A549 (cell line): ENCODE measurements at regions not wholly inside any gene's neighbourhood (a gene's known extent, or its start where the extent isn't known, plus 50 kb on each side); places are given as distances from the start of the nearest gene placed in this dataset.

Source experiments
- ATAC-seq, 2 experiments: fragments of 200-7000 bp in 1 of 2; fragments of >200 bp in 1 of 2; cut with Nextera tagmentation in 1 of 2; cut with Tn5 transposase in 1 of 2; 3 replicates each; pipeline versions ENCODE4 v1.8.0 to v1.9.1; 2018 to 2020; ENCODE audit warnings: mild to moderate bottlenecking in 1 of 2, moderate library complexity in 1 of 2
- CTCF ChIA-PET: fragments of 300-600 bp; sonication (Branson Sonifier 250); formaldehyde crosslinking; extraction: SDS; loops from one replicate; lab custom pipeline; 2021; ENCODE audit warnings: antibody characterized with exemption, inconsistent platforms; lab: Yijun Ruan, JAX
- POLR2A ChIA-PET: fragments of 350-600 bp; formaldehyde crosslinking; extraction: SDS; loops from one replicate; lab custom pipeline; 2021; ENCODE audit warnings: antibody characterized with exemption, inconsistent platforms; lab: Yijun Ruan, JAX
- DNase-seq, 2 experiments: peaks; one replicate each; pipeline versions ENCODE4 v3.0.0 to v3.0.0-alpha.2; 2011 to 2016; ENCODE audit warnings: low read depth in 1 of 2, low spot score in 1 of 2
- FAIRE-seq: peaks from 2 replicates; lab custom pipeline; 2011; peaks lifted over from hg19 to GRCh38; lab: Jason Lieb, UNC
- H3K27ac ChIP-seq, 2 experiments: fragments of >200 bp; sonication (Bioruptor Twin); formaldehyde crosslinking; 3 replicates each; pipeline ENCODE4 v1.5.1; 2016 to 2017
- H3K4me1 ChIP-seq: fragments of >200 bp; sonication (Bioruptor Twin); formaldehyde crosslinking; 3 replicates; pipeline ENCODE4 v1.6.1; 2016
- H3K4me2 ChIP-seq: fragments of >200 bp; sonication (Bioruptor Twin); formaldehyde crosslinking; 3 replicates; pipeline ENCODE4 v1.6.1; 2016
- H3K4me3 ChIP-seq: fragments of >200 bp; sonication (Bioruptor Twin); formaldehyde crosslinking; 3 replicates; pipeline ENCODE4 v1.5.1; 2016
- H3K9me3 ChIP-seq: fragments of >200 bp; sonication (Bioruptor Twin); formaldehyde crosslinking; 3 replicates; pipeline ENCODE4 v1.6.1; 2016
- BHLHE40 ChIP-seq: IDR thresholded peaks from 2 replicates; pipeline ENCODE4 v1.6.1; 2012; ENCODE audit warnings: low read depth, low read length, inconsistent platforms
- E2F6 ChIP-seq: IDR thresholded peaks from 2 replicates; pipeline ENCODE4 v1.6.1; 2012; ENCODE audit warnings: low read depth, borderline replicate concordance
- EHF ChIP-seq: fragments of 250-450 bp; sonication (Bioruptor Pico); IDR thresholded peaks from 2 replicates; pipeline ENCODE4 v1.5.0; 2020; ENCODE audit warnings: mild to moderate bottlenecking
- ELK1 ChIP-seq: fragments of 150-350 bp; IDR thresholded peaks from 2 replicates; pipeline ENCODE4 v1.6.1; 2014; ENCODE audit warnings: low read depth, mild to moderate bottlenecking, low read length
- FOSL2 ChIP-seq, 2 experiments: fragments of 450-650 bp in 1 of 2; fragments of >200 bp in 1 of 2; sonication (Bioruptor Twin) in 1 of 2; formaldehyde crosslinking; IDR thresholded peaks; 2 replicates each; pipeline versions ENCODE4 v1.5.0 to v1.6.1; 2016 to 2020; ENCODE audit warnings: mild to moderate bottlenecking in 1 of 2, moderate library complexity in 1 of 2
- FOXS1 ChIP-seq: fragments of 250-450 bp; sonication (Bioruptor Pico); IDR thresholded peaks from 2 replicates; pipeline ENCODE4 v1.5.0; 2020; ENCODE audit warnings: mild to moderate bottlenecking, moderate library complexity
- GATA3 ChIP-seq: IDR thresholded peaks from 2 replicates; pipeline ENCODE4 v1.6.1; 2012; ENCODE audit warnings: borderline replicate concordance
- HDAC2 ChIP-seq: fragments of 200-600 bp; sonication (generic); IDR thresholded peaks from 2 replicates; pipeline ENCODE4 v1.6.1; 2016
- HEYL ChIP-seq: fragments of 250-450 bp; sonication (Bioruptor Pico); IDR thresholded peaks from 2 replicates; pipeline ENCODE4 v1.8.0; 2021; ENCODE audit warnings: mild to moderate bottlenecking, moderate library complexity
- HOXA7 ChIP-seq: fragments of 250-450 bp; sonication (Bioruptor Pico); IDR thresholded peaks from 2 replicates; pipeline ENCODE4 v1.5.0; 2020; ENCODE audit warnings: mild to moderate bottlenecking, moderate library complexity
- HOXB13 ChIP-seq: fragments of 250-450 bp; sonication (Bioruptor Pico); IDR thresholded peaks from 2 replicates; pipeline ENCODE4 v1.5.0; 2020; ENCODE audit warnings: low read depth, mild to moderate bottlenecking, moderate library complexity
- HOXB5 ChIP-seq: fragments of 250-450 bp; sonication (Bioruptor Pico); IDR thresholded peaks from 2 replicates; pipeline ENCODE4 v1.5.0; 2020; ENCODE audit warnings: mild to moderate bottlenecking, moderate library complexity
- JUNB ChIP-seq: fragments of >200 bp; sonication (Bioruptor Twin); formaldehyde crosslinking; IDR thresholded peaks from 2 replicates; pipeline ENCODE4 v1.6.1; 2016
- MAFK ChIP-seq: fragments of 450-650 bp; IDR thresholded peaks from 2 replicates; pipeline ENCODE4 v1.6.1; 2014; ENCODE audit not compliant: partially characterized antibody
- MAX ChIP-seq: IDR thresholded peaks from 2 replicates; pipeline ENCODE4 v1.6.1; 2012
- PHF8 ChIP-seq: fragments of 200-600 bp; sonication (generic); IDR thresholded peaks from 2 replicates; pipeline ENCODE4 v1.6.1; 2016; ENCODE audit warnings: low read depth, mild to moderate bottlenecking, antibody characterized with exemption, moderate library complexity, borderline replicate concordance
- POLR2AphosphoS2 ChIP-seq: conservative IDR thresholded peaks from 2 replicates; pipeline ENCODE4 v1.6.1; 2012; ENCODE audit warnings: low read length, improper control_type of control experiment, inconsistent platforms
- RAD21 ChIP-seq, 2 experiments: fragments of >200 bp in 1 of 2; sonication (Bioruptor Twin) in 1 of 2; formaldehyde crosslinking in 1 of 2; IDR thresholded peaks in 1 of 2; conservative IDR thresholded peaks in 1 of 2; 2 replicates in 1 of 2; 3 replicates in 1 of 2; pipeline ENCODE4 v1.6.1; 2012 to 2018; ENCODE audit warnings: inconsistent platforms in 1 of 2
- RCOR1 ChIP-seq: fragments of 150-350 bp; IDR thresholded peaks from 2 replicates; pipeline ENCODE4 v1.6.1; 2014; ENCODE audit warnings: antibody characterized with exemption, low read length, low read depth
- RFX5 ChIP-seq: fragments of 450-650 bp; IDR thresholded peaks from 2 replicates; pipeline ENCODE4 v1.7.1; 2014; ENCODE audit warnings: antibody characterized with exemption, mild to moderate bottlenecking, moderate library complexity
- SREBF2 ChIP-seq: fragments of 450-650 bp; IDR thresholded peaks from 2 replicates; pipeline ENCODE4 v1.6.1; 2014; ENCODE audit warnings: mild to moderate bottlenecking, moderate library complexity
- USF2 ChIP-seq: fragments of 450-650 bp; IDR thresholded peaks from 2 replicates; pipeline ENCODE4 v1.6.1; 2014; ENCODE audit warnings: antibody characterized with exemption
- ZFP36 ChIP-seq: fragments of 450-650 bp; IDR thresholded peaks from 2 replicates; pipeline ENCODE4 v1.6.1; 2014; ENCODE audit warnings: borderline replicate concordance; ENCODE audit not compliant: partially characterized antibody
- WGBS: methylation state at CpG from one replicate; pipeline ENCODE4 v1.1.6; 2017; ENCODE audit errors: missing lambda C conversion rate; 5-methylcytosine and 5-hydroxymethylcytosine counted together
- TF ChIP-seq, protein P1 (sequence below): fragments of >200 bp; sonication (Bioruptor Twin); formaldehyde crosslinking; IDR thresholded peaks from 3 replicates; pipeline ENCODE4 v1.5.1; 2016
- TF ChIP-seq, protein P2 (sequence below): fragments of 200-600 bp; sonication (generic); IDR thresholded peaks from 2 replicates; pipeline ENCODE4 v1.6.1; 2016; ENCODE audit warnings: antibody characterized with exemption, mild to moderate bottlenecking, moderate library complexity

DNA sequence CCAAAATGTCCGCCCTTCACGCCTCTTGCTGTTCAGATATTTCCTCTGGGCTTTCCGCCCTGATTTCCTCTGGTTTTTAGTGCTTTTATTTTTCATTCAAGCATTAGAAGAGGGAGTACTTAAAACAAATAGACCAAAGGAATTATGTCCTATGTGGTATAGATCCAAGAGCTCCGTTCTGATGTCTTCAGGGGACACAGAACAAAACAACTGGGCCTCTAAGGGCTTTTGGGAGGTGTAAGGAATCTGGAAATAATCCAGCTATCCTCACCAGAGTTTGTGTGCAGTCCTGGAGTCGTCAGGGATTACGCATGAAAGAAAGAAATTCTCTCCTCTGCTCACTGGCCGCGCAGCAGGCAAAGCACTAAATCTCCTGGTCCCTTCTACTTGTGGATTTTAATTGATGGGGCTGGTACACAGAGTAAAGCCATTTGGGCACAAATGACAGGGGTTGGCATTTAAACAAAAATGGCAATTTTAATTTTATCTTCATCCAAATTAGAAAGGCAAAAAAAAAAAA, 999.2 kb downstream of the ADGRL3 start:
- POLR2A ChIA-PET = no interaction called here
- CTCF ChIA-PET = interaction anchor here (0.7 kb wide), 1 partner anchor 1272 kb away, joined by 4 read pairs; no protein-coding TSS in a partner anchor
- Histone ChIP-seq H3K9me3 (no peaks in the 10 kb centered on the region), H3K4me3 (no peak overlapping the region), H3K27ac (no peak overlapping the region), H3K4me2 (no peak overlapping the region), H3K4me1 (no peaks in the 10 kb centered on the region)
- no peak for DNase-seq
- ATAC-seq = no peak
- TF ChIP-seq HDAC2 (no peak), FOSL2 (IDR thresholded peaks at IDR 0.05) (no peak), FOSL2 (CRISPR knock-in tag; IDR thresholded peaks at IDR 0.05) (no peak), MAFK (no peak), USF2 (no peak), HOXB5 (CRISPR knock-in tag) (no peak), RCOR1 (no peak), PHF8 (no peak), HOXB13 (CRISPR knock-in tag) (no peak), MAX (no peak), POLR2AphosphoS2 (no peak)
- TF ChIP-seq, protein P1, sequence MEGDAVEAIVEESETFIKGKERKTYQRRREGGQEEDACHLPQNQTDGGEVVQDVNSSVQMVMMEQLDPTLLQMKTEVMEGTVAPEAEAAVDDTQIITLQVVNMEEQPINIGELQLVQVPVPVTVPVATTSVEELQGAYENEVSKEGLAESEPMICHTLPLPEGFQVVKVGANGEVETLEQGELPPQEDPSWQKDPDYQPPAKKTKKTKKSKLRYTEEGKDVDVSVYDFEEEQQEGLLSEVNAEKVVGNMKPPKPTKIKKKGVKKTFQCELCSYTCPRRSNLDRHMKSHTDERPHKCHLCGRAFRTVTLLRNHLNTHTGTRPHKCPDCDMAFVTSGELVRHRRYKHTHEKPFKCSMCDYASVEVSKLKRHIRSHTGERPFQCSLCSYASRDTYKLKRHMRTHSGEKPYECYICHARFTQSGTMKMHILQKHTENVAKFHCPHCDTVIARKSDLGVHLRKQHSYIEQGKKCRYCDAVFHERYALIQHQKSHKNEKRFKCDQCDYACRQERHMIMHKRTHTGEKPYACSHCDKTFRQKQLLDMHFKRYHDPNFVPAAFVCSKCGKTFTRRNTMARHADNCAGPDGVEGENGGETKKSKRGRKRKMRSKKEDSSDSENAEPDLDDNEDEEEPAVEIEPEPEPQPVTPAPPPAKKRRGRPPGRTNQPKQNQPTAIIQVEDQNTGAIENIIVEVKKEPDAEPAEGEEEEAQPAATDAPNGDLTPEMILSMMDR = no peak
- no peak for FAIRE-seq
- WGBS = 37% methylated on average over 7 of the region's 8 CpGs

GRCh38 chr4:62196338-62196737, 996.2 kb downstream of the ADGRL3 start:
- no peaks in the 10 kb centered on the region for H3K9me3 ChIP-seq

More at GRCh38 chr4:62196338-62196737, 996.2 kb downstream of the ADGRL3 start:
- H3K4me1 ChIP-seq = no peaks in the 10 kb centered on the region
- no peak overlapping the region for H3K4me2 ChIP-seq
- 21% methylated on average over 5 of the region's 5 CpGs for WGBS
- POLR2A ChIA-PET = no interaction called here
- TF ChIP-seq ZFP36 = no peak
- TF ChIP-seq HEYL (CRISPR knock-in tag) = no peak
- no peak for TF ChIP-seq FOSL2 (IDR thresholded peaks at IDR 0.05)
- TF ChIP-seq FOSL2 (CRISPR knock-in tag; IDR thresholded peaks at IDR 0.05) = no peak
- no peak for TF ChIP-seq PHF8
- no peak for TF ChIP-seq RAD21 (conservative IDR thresholded peaks at IDR 0.05 in 1 of 2, IDR thresholded peaks at IDR 0.05 in 1 of 2)
- TF ChIP-seq RFX5 = no peak
- TF ChIP-seq, protein P2, sequence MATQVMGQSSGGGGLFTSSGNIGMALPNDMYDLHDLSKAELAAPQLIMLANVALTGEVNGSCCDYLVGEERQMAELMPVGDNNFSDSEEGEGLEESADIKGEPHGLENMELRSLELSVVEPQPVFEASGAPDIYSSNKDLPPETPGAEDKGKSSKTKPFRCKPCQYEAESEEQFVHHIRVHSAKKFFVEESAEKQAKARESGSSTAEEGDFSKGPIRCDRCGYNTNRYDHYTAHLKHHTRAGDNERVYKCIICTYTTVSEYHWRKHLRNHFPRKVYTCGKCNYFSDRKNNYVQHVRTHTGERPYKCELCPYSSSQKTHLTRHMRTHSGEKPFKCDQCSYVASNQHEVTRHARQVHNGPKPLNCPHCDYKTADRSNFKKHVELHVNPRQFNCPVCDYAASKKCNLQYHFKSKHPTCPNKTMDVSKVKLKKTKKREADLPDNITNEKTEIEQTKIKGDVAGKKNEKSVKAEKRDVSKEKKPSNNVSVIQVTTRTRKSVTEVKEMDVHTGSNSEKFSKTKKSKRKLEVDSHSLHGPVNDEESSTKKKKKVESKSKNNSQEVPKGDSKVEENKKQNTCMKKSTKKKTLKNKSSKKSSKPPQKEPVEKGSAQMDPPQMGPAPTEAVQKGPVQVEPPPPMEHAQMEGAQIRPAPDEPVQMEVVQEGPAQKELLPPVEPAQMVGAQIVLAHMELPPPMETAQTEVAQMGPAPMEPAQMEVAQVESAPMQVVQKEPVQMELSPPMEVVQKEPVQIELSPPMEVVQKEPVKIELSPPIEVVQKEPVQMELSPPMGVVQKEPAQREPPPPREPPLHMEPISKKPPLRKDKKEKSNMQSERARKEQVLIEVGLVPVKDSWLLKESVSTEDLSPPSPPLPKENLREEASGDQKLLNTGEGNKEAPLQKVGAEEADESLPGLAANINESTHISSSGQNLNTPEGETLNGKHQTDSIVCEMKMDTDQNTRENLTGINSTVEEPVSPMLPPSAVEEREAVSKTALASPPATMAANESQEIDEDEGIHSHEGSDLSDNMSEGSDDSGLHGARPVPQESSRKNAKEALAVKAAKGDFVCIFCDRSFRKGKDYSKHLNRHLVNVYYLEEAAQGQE = no peak
- no peak for TF ChIP-seq FOXS1 (CRISPR knock-in tag)
- no peak for TF ChIP-seq ELK1
- TF ChIP-seq HOXA7 (CRISPR knock-in tag) = no peak
- no peak for TF ChIP-seq JUNB
- no peak for TF ChIP-seq EHF (CRISPR knock-in tag)
- TF ChIP-seq GATA3 = no peak
- TF ChIP-seq BHLHE40 = no peak
- TF ChIP-seq E2F6 = no peak
- no peak for TF ChIP-seq SREBF2
- no peak for TF ChIP-seq HDAC2
- TF ChIP-seq, all 56 proteins: peak for 0
- CTCF ChIA-PET = no interaction called here
- H3K4me3 ChIP-seq = no peak overlapping the region
- no peak overlapping the region for H3K27ac ChIP-seq
- DNase-seq (no peak), FAIRE-seq (no peak), ATAC-seq (no peak)
